HEK293 (cell line): ENCODE measurements at regions not wholly inside any gene's neighbourhood (a gene's known extent, or its start where the extent isn't known, plus 50 kb on each side); places are given as distances from the start of the nearest gene placed in this dataset.

Experiments used
- HIC1 ChIP-seq: fragments of 450-650 bp; formaldehyde crosslinking; IDR thresholded peaks from 2 replicates; pipeline ENCODE4 v1.5.1; 2016; ENCODE audit warnings: missing biosample characterization, missing genetic modification characterization
- KLF8 ChIP-seq: fragments of 450-650 bp; formaldehyde crosslinking; IDR thresholded peaks from 2 replicates; pipeline ENCODE4 v1.5.1; 2016; ENCODE audit warnings: missing biosample characterization, missing genetic modification characterization
- OSR2 ChIP-seq: fragments of 450-650 bp; formaldehyde crosslinking; IDR thresholded peaks from 2 replicates; pipeline ENCODE4 v1.5.1; 2016; ENCODE audit warnings: missing biosample characterization, missing genetic modification characterization
- REPIN1 ChIP-seq: fragments of 450-650 bp; formaldehyde crosslinking; IDR thresholded peaks from 2 replicates; pipeline ENCODE4 v1.5.1; 2017; ENCODE audit warnings: missing biosample characterization, missing genetic modification characterization, low read depth
- ZNF18 ChIP-seq: fragments of 450-650 bp; formaldehyde crosslinking; IDR thresholded peaks from 2 replicates; pipeline ENCODE4 v1.5.1; 2016; ENCODE audit warnings: missing biosample characterization, missing genetic modification characterization
- ZNF561 ChIP-seq: fragments of 450-650 bp; IDR thresholded peaks from 2 replicates; pipeline ENCODE4 v1.5.1; 2018; ENCODE audit warnings: missing biosample characterization, missing genetic modification characterization, borderline replicate concordance
- TF ChIP-seq, protein P1 (sequence below): fragments of 450-650 bp; formaldehyde crosslinking; IDR thresholded peaks from 2 replicates; pipeline ENCODE4 v1.5.1; 2016; ENCODE audit warnings: missing biosample characterization, missing genetic modification characterization
- TF ChIP-seq, protein P2 (sequence below): fragments of 450-650 bp; formaldehyde crosslinking; IDR thresholded peaks from 2 replicates; pipeline ENCODE4 v1.5.1; 2016; ENCODE audit warnings: missing biosample characterization, missing genetic modification characterization
- TF ChIP-seq, protein P3 (sequence below): fragments of 450-650 bp; formaldehyde crosslinking; IDR thresholded peaks from 2 replicates; pipeline ENCODE4 v1.5.1; 2016; ENCODE audit warnings: missing biosample characterization, missing genetic modification characterization
- TF ChIP-seq, protein P4 (sequence below): fragments of 450-650 bp; formaldehyde crosslinking; IDR thresholded peaks from 2 replicates; pipeline ENCODE4 v1.5.1; 2016; ENCODE audit warnings: missing biosample characterization, missing genetic modification characterization

DNA sequence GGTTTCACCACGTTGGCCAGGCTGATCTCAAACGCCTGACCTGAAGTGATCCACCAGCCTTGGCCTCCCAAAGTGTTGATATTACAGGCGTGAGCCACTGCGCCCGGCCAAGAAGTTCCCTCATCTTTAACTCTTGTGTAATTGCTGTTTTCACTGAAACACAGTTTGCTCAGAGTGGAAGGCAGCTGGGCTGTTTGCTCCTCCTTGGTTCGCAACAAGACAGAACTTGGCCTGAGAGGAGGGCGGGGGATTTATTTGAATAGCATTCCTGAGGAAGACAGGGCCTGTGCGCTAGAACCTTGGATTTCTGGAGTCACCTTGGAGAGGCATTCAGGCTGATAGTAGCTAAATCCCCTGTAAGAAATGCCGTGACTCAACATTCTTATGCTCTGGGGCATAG, 226.7 kb upstream of the MCTP2 start:
- TF ChIP-seq ZNF18 (tag by site-specific recombination) (no peak), KLF8 (tag by site-specific recombination) (no peak), REPIN1 (tag by site-specific recombination) (no peak), ZNF561 (tag by site-specific recombination) (no peak), HIC1 (no peak), OSR2 (tag by site-specific recombination) (no peak)
- TF ChIP-seq, protein P1, sequence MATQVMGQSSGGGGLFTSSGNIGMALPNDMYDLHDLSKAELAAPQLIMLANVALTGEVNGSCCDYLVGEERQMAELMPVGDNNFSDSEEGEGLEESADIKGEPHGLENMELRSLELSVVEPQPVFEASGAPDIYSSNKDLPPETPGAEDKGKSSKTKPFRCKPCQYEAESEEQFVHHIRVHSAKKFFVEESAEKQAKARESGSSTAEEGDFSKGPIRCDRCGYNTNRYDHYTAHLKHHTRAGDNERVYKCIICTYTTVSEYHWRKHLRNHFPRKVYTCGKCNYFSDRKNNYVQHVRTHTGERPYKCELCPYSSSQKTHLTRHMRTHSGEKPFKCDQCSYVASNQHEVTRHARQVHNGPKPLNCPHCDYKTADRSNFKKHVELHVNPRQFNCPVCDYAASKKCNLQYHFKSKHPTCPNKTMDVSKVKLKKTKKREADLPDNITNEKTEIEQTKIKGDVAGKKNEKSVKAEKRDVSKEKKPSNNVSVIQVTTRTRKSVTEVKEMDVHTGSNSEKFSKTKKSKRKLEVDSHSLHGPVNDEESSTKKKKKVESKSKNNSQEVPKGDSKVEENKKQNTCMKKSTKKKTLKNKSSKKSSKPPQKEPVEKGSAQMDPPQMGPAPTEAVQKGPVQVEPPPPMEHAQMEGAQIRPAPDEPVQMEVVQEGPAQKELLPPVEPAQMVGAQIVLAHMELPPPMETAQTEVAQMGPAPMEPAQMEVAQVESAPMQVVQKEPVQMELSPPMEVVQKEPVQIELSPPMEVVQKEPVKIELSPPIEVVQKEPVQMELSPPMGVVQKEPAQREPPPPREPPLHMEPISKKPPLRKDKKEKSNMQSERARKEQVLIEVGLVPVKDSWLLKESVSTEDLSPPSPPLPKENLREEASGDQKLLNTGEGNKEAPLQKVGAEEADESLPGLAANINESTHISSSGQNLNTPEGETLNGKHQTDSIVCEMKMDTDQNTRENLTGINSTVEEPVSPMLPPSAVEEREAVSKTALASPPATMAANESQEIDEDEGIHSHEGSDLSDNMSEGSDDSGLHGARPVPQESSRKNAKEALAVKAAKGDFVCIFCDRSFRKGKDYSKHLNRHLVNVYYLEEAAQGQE (tag by site-specific recombination), result no peak
- TF ChIP-seq, protein P2, sequence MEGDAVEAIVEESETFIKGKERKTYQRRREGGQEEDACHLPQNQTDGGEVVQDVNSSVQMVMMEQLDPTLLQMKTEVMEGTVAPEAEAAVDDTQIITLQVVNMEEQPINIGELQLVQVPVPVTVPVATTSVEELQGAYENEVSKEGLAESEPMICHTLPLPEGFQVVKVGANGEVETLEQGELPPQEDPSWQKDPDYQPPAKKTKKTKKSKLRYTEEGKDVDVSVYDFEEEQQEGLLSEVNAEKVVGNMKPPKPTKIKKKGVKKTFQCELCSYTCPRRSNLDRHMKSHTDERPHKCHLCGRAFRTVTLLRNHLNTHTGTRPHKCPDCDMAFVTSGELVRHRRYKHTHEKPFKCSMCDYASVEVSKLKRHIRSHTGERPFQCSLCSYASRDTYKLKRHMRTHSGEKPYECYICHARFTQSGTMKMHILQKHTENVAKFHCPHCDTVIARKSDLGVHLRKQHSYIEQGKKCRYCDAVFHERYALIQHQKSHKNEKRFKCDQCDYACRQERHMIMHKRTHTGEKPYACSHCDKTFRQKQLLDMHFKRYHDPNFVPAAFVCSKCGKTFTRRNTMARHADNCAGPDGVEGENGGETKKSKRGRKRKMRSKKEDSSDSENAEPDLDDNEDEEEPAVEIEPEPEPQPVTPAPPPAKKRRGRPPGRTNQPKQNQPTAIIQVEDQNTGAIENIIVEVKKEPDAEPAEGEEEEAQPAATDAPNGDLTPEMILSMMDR (tag by site-specific recombination), result no peak
- TF ChIP-seq, protein P3, sequence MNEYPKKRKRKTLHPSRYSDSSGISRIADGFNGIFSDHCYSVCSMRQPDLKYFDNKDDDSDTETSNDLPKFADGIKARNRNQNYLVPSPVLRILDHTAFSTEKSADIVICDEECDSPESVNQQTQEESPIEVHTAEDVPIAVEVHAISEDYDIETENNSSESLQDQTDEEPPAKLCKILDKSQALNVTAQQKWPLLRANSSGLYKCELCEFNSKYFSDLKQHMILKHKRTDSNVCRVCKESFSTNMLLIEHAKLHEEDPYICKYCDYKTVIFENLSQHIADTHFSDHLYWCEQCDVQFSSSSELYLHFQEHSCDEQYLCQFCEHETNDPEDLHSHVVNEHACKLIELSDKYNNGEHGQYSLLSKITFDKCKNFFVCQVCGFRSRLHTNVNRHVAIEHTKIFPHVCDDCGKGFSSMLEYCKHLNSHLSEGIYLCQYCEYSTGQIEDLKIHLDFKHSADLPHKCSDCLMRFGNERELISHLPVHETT, result no peak
- TF ChIP-seq, protein P4, sequence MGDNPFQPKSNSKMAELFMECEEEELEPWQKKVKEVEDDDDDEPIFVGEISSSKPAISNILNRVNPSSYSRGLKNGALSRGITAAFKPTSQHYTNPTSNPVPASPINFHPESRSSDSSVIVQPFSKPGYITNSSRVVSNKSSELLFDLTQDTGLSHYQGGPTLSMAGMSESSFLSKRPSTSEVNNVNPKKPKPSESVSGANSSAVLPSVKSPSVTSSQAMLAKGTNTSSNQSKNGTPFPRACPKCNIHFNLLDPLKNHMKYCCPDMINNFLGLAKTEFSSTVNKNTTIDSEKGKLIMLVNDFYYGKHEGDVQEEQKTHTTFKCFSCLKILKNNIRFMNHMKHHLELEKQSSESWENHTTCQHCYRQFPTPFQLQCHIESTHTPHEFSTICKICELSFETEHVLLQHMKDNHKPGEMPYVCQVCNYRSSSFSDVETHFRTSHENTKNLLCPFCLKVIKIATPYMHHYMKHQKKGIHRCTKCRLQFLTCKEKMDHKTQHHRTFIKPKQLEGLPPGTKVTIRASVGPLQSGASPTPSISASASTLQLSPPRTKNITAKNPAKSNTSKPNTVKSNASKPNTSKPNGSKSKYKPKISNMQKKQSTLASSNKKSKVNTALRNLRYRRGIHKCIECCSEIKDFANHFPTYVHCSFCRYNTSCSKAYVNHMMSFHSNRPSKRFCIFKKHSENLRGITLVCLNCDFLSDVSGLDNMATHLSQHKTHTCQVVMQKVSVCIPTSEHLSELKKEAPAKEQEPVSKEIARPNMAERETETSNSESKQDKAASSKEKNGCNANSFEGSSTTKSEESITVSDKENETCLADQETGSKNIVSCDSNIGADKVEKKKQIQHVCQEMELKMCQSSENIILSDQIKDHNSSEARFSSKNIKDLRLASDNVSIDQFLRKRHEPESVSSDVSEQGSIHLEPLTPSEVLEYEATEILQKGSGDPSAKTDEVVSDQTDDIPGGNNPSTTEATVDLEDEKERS (tag by site-specific recombination), result no peak
